NCI-H2196 treated with DMSO at 0.1 percent for 48 hours (cell line): ENCODE measurements at regions not wholly inside any gene's neighbourhood (a gene's known extent, or its start where the extent isn't known, plus 50 kb on each side); places are given as distances from the start of the nearest gene placed in this dataset.
"Not testable (repeated sequence)": the region's sequence is repeated elsewhere in the genome, so short reads cannot be mapped to it uniquely, and the experiment has no call there.

Experiments used
- DNase-seq: peaks from one replicate; lab custom pipeline; 2025; ENCODE audit not compliant: unreplicated experiment; lab: John Stamatoyannopoulos, UW

- no peak for DNase-seq
Observed at GRCh38 chr6:164409309-164410009, 899.9 kb downstream of the C6orf118 start.

DNA sequence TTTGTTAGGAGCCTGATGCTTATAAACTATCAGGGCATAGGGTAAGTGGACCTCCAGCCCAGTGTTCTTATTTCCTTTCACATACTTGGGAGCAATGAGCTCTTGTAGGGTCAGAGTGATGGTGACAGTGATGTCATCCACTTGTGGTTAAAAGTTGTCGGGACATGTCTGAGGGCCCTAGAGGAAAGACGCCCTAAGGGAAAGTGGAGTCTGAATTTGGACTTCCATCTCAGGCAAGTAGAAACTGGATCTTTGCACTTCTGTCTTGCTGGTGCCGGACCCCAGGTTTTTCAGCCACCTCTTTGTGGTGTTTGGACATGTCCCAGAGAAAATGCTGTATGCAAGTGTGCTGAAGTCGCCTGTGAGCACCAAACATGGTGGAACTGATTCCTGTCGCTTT, 900.5 kb downstream of the C6orf118 start:
- no peak for DNase-seq

DNA sequence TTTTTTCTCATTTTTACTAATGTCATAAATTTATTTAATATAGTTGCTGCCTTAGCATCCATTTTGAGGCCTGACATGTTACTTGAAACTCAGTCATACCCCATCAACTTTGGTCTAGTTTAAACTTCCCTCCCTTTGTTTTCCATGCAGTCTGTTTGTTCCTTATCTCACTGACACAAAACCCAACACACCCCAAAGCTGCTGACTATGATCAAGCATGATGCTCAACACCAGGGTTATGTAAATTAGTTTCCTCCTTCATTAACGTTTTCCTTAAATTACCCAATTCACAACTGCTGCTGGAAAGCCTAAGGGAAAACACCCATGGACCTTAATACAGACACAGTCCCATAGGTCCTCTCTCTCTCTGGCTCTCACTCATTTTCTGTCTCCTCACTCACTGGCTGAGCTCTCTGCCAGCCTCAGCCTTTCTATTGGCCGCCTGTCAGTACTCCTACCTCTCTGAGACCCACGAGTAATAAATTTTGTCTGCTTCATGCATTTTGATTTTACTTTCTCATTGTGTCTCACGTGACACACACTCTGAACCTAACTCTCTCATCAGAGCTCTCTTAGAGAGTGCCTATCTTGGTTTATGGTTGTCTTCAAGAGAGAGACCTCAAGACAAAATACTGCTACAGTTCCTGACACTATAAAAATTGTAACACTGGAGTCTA, 904.5 kb downstream of the C6orf118 start:
- no peak for DNase-seq

DNA sequence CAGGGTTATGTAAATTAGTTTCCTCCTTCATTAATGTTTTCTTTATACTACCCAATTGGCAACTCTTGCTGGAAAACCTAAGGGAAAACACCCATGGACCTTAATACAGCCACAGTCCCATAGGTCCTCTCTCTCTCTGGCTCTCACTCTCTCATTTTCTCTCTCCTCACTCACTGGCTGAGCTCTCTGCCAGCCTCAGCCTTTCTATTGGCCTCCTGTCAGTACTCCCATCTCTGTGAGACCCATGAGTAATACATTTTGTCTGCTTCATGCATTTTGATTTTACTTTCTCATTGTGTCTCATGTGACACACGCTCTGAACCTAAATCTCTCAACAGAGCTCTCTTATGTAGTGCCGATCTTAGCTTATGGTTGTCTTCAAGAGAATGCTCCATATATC, 907.5 kb downstream of the C6orf118 start:
- DNase-seq, result no peak

DNA sequence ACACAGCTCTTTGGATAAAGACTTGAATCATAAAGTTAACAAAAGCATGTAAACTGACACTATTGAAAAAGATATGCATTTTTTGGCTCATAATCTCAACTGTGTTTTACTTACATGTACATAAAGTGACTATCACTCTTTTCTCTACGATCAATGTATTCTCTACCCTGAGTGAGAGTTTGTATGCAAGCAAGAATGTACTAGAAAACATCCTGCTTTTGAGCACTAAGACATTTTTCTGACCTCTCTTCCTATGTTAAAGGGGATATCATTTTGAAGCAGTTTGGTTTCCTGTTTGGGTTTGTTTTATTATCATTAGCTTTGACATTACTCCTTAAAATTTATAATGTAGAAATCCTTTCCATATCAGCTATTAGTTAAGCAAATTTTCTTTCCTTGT, 910.8 kb downstream of the C6orf118 start:
- DNase-seq, result no peak

DNA sequence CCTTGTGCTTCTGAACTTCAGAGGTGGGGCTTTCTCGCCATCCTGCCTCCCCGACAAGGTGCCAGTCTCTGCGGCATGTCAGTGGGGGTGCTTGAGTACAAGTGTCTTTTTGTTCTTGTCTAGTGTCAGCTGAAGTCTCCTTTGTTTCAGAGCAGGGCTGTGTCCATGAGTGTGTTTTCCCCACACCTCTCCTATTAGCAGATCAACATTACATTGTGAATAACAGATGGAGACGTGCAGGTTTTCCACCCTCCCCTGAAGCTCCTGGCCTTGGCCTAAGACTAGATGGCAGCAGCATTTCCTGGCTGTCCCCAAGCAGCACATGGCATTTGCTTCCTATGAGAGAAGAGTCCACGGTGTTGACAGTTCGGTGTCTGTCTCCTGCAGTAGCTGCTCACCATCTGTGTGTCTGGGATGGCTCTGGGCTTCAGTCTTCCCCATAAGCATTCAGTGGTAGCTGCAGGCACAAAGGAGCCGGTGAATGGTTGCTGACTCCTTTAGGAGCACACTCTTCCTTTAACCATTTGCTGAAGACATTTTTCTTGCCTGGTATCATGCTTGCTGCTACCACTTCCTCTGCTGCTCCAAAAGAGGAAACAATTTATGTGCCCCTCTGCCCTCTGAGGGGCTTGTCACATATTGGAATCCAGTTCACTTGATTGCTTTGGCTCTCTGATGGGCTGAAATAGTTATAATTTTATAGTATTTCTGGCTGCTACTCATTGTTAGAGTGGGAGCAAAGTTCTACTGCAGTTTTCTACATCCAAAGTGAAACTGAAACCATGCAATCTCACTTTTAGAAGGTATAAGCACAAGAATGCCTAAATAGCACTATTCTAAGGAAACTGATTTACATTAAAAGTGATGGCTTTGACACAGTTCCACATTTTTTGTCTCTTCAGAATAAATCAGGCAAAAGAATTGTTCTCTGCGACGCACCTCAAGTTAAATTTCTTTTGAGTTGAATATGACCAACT, 913.0 kb downstream of the C6orf118 start:
- no peak for DNase-seq

DNA sequence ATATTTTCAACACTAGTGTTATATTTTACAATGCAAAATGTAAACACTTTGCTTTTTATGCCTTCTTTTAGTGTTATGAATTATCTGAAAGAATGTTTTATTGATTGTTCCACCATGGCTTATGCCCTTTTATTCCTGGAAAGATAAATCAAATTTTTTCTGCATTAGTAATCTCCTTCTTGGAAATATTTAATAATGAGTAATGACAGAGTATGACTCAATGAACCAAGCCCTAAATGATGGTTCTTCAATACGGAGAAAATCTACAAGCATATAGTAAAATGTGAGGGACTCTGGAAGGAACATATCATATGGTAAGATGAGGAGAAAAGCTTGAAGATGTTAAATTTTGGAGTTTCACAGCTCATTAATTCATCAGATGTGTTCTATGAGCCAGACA, 929.6 kb downstream of the C6orf118 start:
- DNase-seq, result no peak

GRCh38 chr6:164378330-164378729, 931.1 kb downstream of the C6orf118 start:
- no peak for DNase-seq

- DNase-seq, result no peak
Observed at GRCh38 chr6:164377348-164377918, 932.0 kb downstream of the C6orf118 start.

GRCh38 chr6:164370773-164371172, 938.6 kb downstream of the C6orf118 start:
- DNase-seq, result no peak

DNA sequence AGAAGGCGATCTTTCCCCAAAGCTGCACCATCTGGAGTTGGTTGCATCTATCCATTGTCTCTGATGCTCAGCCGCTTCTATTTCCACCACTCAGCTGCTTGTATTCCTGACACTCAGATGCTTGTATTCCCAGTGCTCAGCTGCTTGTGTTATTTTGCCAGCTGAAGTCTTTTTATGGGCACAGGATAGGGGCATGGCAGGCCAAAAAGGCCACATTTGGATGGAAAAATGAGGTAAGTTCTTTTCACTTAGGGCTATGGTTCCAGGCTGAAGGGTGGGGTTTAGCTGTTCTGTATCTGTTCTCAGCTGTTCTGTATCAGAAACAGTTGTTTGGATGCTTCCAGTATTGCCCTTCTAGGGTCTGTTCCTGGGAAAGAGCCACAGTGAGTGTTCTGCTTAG, 944.9 kb downstream of the QKI start:
- DNase-seq, result no peak

DNA sequence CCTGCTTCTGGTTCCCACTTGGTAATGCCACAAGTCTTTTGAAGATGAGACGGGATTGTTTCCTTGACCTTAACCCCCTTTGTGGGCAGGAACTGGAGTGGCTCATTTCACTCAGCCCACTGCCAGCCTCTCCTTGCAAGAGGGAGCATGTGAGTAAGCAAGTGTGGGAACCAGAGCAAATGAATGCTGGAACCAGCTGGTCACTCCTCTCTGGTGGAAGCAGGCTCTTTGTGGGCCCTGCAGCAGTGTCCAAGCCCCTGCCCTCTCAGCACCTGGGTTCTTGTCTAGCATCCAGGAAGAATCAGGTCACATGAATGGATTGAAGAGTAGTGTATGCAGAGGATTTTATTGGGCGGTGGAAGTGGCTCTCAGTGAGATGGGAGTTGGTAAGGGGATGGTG, 944.5 kb downstream of the QKI start:
- no peak for DNase-seq

- no peak for DNase-seq
Observed at GRCh38 chr6:164356814-164357213, 942.3 kb downstream of the QKI start.

DNA sequence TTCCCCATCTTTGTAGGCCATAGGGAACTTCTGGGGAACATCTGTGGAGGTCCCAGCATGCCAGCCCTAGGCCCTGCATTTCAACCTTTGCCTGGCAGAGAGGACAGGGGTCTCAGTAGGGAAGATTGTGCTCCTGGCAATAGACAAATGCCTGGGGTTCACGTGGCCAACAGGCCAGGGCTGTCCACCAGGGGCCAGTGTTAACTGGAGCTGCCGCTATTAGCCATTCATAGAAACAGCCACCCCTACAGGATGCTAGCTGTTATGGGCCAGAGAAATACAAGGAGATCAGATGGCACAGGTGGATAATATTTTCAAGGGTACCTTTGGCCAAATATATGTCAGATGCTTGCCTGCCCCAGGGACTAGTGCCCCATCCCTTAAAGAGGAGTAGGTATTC, 932.9 kb downstream of the QKI start:
- DNase-seq, result no peak

GRCh38 chr6:164346631-164347030, 932.1 kb downstream of the QKI start:
- no peak for DNase-seq

- DNase-seq, result no peak
Observed at GRCh38 chr6:164345806-164346496, 931.4 kb downstream of the QKI start.

DNA sequence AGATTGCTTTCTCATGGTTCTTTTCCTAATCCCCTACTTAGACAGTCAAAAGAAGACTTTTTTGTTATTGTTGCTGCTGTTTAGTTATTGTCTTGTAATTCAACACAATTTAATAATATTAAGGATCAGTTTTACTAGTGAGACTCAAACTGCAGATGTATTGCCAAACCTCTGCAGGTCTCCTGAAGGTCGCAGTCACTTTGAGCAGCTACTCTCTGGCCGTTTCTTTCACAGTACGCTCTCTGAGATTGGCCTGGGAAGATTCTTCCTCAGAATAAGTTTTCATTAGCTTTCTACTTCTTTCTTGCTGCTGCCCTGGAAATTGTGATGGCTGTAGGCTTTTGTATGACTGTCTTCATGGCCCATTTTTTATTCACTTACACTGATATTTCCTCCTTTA, 930.8 kb downstream of the QKI start:
- no peak for DNase-seq

DNA sequence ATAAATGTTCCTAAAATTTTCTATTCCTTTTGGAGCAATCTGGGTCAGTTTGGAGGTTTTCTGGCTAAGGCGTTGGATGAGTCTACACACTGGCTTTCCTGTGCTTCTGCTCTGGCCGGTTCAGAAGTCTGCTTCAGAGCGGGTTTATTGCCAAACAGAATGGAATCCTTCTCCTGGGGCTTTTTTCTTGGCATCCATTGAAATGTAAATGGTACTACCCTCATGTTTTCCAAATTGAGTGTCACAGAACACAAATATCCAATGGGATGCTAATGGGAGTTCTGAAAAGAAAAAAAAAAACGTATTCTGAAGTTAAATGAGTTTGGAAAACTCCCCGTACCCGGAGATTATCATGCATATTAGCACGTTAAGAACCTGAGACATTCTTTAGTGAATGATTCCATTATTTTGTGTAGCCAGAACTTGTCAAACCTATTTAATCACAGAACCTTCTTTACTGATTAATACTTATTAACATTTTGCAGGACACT, 930.3 kb downstream of the QKI start:
- no peak for DNase-seq

GRCh38 chr6:164339442-164339841, 924.9 kb downstream of the QKI start:
- DNase-seq, result not testable (repeated sequence)

DNA sequence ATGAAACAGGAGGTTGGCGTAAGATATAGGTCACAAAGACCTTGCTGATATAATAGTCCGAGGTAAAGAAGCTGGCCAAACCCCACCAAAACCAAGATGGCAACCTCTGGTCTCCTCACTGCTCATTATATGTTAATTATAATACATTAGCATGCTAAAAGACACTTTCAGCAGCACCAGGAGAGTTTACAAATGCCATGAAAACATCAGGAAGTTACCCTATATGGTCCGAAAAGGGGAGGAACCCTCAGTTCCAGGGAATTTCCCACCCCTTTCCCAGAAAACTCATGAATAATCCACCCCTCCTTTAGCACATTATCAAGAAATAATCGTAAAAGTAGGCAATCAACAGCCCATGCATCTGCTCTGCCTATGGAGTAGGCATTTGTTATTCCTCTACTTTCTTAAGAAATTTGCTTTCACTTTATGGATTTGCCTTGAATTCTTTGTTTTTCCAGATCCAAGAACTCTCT, 923.4 kb downstream of the QKI start:
- no peak for DNase-seq
